ENCODE measurements at regions not wholly inside any gene's neighbourhood (a gene's known extent, or its start where the extent isn't known, plus 50 kb on each side); places are given as distances from the start of the nearest gene placed in this dataset.

GRCh38 chr3:178270838-178271237 is 265.4 kb upstream of the KCNMB2 start:
- no peak for TF ChIP-seq EZH2 (IDR thresholded peaks at IDR 0.05; ENCODE audit: low read depth)
- TF ChIP-seq, protein P1, sequence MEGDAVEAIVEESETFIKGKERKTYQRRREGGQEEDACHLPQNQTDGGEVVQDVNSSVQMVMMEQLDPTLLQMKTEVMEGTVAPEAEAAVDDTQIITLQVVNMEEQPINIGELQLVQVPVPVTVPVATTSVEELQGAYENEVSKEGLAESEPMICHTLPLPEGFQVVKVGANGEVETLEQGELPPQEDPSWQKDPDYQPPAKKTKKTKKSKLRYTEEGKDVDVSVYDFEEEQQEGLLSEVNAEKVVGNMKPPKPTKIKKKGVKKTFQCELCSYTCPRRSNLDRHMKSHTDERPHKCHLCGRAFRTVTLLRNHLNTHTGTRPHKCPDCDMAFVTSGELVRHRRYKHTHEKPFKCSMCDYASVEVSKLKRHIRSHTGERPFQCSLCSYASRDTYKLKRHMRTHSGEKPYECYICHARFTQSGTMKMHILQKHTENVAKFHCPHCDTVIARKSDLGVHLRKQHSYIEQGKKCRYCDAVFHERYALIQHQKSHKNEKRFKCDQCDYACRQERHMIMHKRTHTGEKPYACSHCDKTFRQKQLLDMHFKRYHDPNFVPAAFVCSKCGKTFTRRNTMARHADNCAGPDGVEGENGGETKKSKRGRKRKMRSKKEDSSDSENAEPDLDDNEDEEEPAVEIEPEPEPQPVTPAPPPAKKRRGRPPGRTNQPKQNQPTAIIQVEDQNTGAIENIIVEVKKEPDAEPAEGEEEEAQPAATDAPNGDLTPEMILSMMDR (conservative IDR thresholded peaks at IDR 0.05) = no peak

All from PC-9 (cell line).